ENCODE measurements at regions not wholly inside any gene's neighbourhood (a gene's known extent, or its start where the extent isn't known, plus 50 kb on each side); places are given as distances from the start of the nearest gene placed in this dataset.

DNA sequence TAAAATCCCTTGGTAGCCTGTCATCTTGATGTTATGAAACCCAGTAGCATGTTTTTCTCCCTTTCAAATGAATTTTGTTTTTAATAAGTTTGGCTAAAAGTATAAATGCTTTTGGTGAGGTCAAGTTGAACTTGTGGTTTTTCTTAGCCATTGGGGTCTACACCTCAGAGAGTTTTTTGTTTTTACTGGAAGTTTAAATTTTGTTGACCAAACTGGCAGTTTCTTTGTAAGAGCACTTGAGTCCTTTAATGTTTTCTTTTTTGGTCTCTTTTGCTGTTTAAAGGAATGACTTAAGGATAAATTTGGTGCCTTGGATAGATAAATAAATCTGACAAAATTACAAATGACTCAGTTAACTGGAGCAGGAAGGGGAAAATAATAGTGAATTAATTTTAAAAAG lies 577.3 kb downstream of the SATB2 start:
- Histone ChIP-seq H3K9me3 (ENCODE audit: control insufficient read depth, low read length) (no peaks in the 10 kb centered on the region), H3K4ac (ENCODE audit: low read depth in 1 of 2, low read length in 2 of 2) (no peak overlapping the region), H3K4me1 (ENCODE audit: control insufficient read depth, insufficient read depth, low read depth, low read length) (peaks cover 1% of the 10 kb centered on the region), H3K4me2 (ENCODE audit: low read length, poor library complexity, severe bottlenecking) (no peak overlapping the region), H4K91ac (ENCODE audit: low read length) (no peak overlapping the region), H3K14ac (ENCODE audit: low read length in 2 of 2) (no peak overlapping the region), H2BK15ac (ENCODE audit: low read depth, poor library complexity, severe bottlenecking) (no peak overlapping the region), H2AK5ac (ENCODE audit: low read length, severe bottlenecking) (no peak overlapping the region), H3K23ac (ENCODE audit: low read length in 2 of 2) (no peak overlapping the region), H2BK12ac (ENCODE audit: low read length in 2 of 2) (no peak overlapping the region), H2BK5ac (ENCODE audit: low read depth, low read length, poor library complexity, severe bottlenecking) (no peak overlapping the region), H3K27ac (ENCODE audit: low read length, poor library complexity, severe bottlenecking) (no peak overlapping the region), H3K36me3 (ENCODE audit: control insufficient read depth in 1 of 2, insufficient read depth in 2 of 2, low read depth in 1 of 2, low read length in 2 of 2) (no peaks in the 10 kb centered on the region), H3K4me3 (ENCODE audit: insufficient read depth in 1 of 2, low read depth in 1 of 2, low read length in 2 of 2) (no peak overlapping the region), H3K27me3 (ENCODE audit: control insufficient read depth in 1 of 2, insufficient read depth in 1 of 2, low read length in 2 of 2) (no peaks in the 10 kb centered on the region), H3K18ac (ENCODE audit: low read depth in 1 of 2, low read length in 2 of 2) (no peak overlapping the region), H2BK120ac (ENCODE audit: low read depth, low read length) (no peak overlapping the region), H3K79me1 (replicated peaks; ENCODE audit: low read length, poor library complexity, severe bottlenecking) (no peaks in the 10 kb centered on the region), H3K9ac (ENCODE audit: low read length) (no peak overlapping the region), H4K8ac (ENCODE audit: low read length) (no peak overlapping the region), H2AFZ (ENCODE audit: low read depth, low read length) (no peak overlapping the region)
- DNase-seq = no peak

- Histone ChIP-seq H3K4me3 (ENCODE audit: insufficient read depth in 1 of 2, low read depth in 1 of 2, low read length in 2 of 2) (peak overlapping the region in 1 of 2 experiments; percentile 23), H2BK120ac (ENCODE audit: low read depth, low read length) (no peak overlapping the region), H3K79me1 (replicated peaks; ENCODE audit: low read length, poor library complexity, severe bottlenecking) (no peaks in the 10 kb centered on the region), H3K27ac (ENCODE audit: low read length, poor library complexity, severe bottlenecking) (no peak overlapping the region), H3K36me3 (ENCODE audit: control insufficient read depth in 1 of 2, insufficient read depth in 2 of 2, low read depth in 1 of 2, low read length in 2 of 2) (no peaks in the 10 kb centered on the region), H3K18ac (ENCODE audit: low read depth in 1 of 2, low read length in 2 of 2) (no peak overlapping the region), H2AK5ac (ENCODE audit: low read length, severe bottlenecking) (no peak overlapping the region), H2AFZ (ENCODE audit: low read depth, low read length) (no peak overlapping the region), H3K4me1 (ENCODE audit: control insufficient read depth, insufficient read depth, low read depth, low read length) (peaks cover 3% of the 10 kb centered on the region), H3K9ac (ENCODE audit: low read length) (peak overlapping the region; percentile 41), H2BK5ac (ENCODE audit: low read depth, low read length, poor library complexity, severe bottlenecking) (no peak overlapping the region), H4K91ac (ENCODE audit: low read length) (no peak overlapping the region), H3K27me3 (ENCODE audit: control insufficient read depth in 1 of 2, insufficient read depth in 1 of 2, low read length in 2 of 2) (no peaks in the 10 kb centered on the region), H2BK12ac (ENCODE audit: low read length in 2 of 2) (no peak overlapping the region), H4K8ac (ENCODE audit: low read length) (no peak overlapping the region), H3K4ac (ENCODE audit: low read depth in 1 of 2, low read length in 2 of 2) (no peak overlapping the region), H3K9me3 (ENCODE audit: control insufficient read depth, low read length) (peaks cover 4% of the 10 kb centered on the region), H3K23ac (ENCODE audit: low read length in 2 of 2) (no peak overlapping the region), H2BK15ac (ENCODE audit: low read depth, poor library complexity, severe bottlenecking) (no peak overlapping the region), H3K14ac (ENCODE audit: low read length in 2 of 2) (no peak overlapping the region), H3K4me2 (ENCODE audit: low read length, poor library complexity, severe bottlenecking) (no peak overlapping the region)
- no peak for DNase-seq
- no CpG with 5 or more reads among the region's 2 CpGs for WGBS
Observed at GRCh38 chr2:198874472-198874858, 583.3 kb downstream of the SATB2 start.

GRCh38 chr2:198873503-198874471 lies 584.0 kb downstream of the SATB2 start:
- no peak overlapping the region for H3K4me2 ChIP-seq (ENCODE audit: low read length, poor library complexity, severe bottlenecking)

GRCh38 chr2:198863655-198864054 lies 594.1 kb downstream of the SATB2 start:
- no peak overlapping the region for H2AFZ ChIP-seq (ENCODE audit: low read depth, low read length)
- WGBS = 83% methylated on average over 5 of the region's 5 CpGs
- H3K27ac ChIP-seq (ENCODE audit: low read length, poor library complexity, severe bottlenecking) = no peak overlapping the region
- no peak overlapping the region for H3K4me2 ChIP-seq (ENCODE audit: low read length, poor library complexity, severe bottlenecking)
- H3K4me3 ChIP-seq (ENCODE audit: insufficient read depth in 1 of 2, low read depth in 1 of 2, low read length in 2 of 2) = no peak overlapping the region
- H2BK120ac ChIP-seq (ENCODE audit: low read depth, low read length) = no peak overlapping the region
- no peak overlapping the region for H2BK15ac ChIP-seq (ENCODE audit: low read depth, poor library complexity, severe bottlenecking)
- H4K91ac ChIP-seq (ENCODE audit: low read length) = no peak overlapping the region
- DNase-seq = no peak
- H3K14ac ChIP-seq (ENCODE audit: low read length in 2 of 2) = no peak overlapping the region
- H3K36me3 ChIP-seq (ENCODE audit: control insufficient read depth in 1 of 2, insufficient read depth in 2 of 2, low read depth in 1 of 2, low read length in 2 of 2) = no peaks in the 10 kb centered on the region
- no peak overlapping the region for H4K8ac ChIP-seq (ENCODE audit: low read length)
- H3K9ac ChIP-seq (ENCODE audit: low read length) = no peak overlapping the region
- H3K4me1 ChIP-seq (ENCODE audit: control insufficient read depth, insufficient read depth, low read depth, low read length) = no peaks in the 10 kb centered on the region
- no peak overlapping the region for H2BK5ac ChIP-seq (ENCODE audit: low read depth, low read length, poor library complexity, severe bottlenecking)
- no peaks in the 10 kb centered on the region for H3K79me1 ChIP-seq (replicated peaks; ENCODE audit: low read length, poor library complexity, severe bottlenecking)
- H3K18ac ChIP-seq (ENCODE audit: low read depth in 1 of 2, low read length in 2 of 2) = no peak overlapping the region
- H3K4ac ChIP-seq (ENCODE audit: low read depth in 1 of 2, low read length in 2 of 2) = no peak overlapping the region
- H2BK12ac ChIP-seq (ENCODE audit: low read length in 2 of 2) = no peak overlapping the region
- peaks cover 11% of the 10 kb centered on the region for H3K9me3 ChIP-seq (ENCODE audit: control insufficient read depth, low read length)
- H3K23ac ChIP-seq (ENCODE audit: low read length in 2 of 2) = no peak overlapping the region
- no peaks in the 10 kb centered on the region for H3K27me3 ChIP-seq (ENCODE audit: control insufficient read depth in 1 of 2, insufficient read depth in 1 of 2, low read length in 2 of 2)
- H2AK5ac ChIP-seq (ENCODE audit: low read length, severe bottlenecking) = no peak overlapping the region

More at GRCh38 chr2:198873503-198874471, 584.0 kb downstream of the SATB2 start:
- DNase-seq = no peak
- Histone ChIP-seq H3K79me1 (replicated peaks; ENCODE audit: low read length, poor library complexity, severe bottlenecking) (no peaks in the 10 kb centered on the region), H3K14ac (ENCODE audit: low read length in 2 of 2) (no peak overlapping the region), H3K9ac (ENCODE audit: low read length) (peak overlapping the region; percentile 41), H2BK12ac (ENCODE audit: low read length in 2 of 2) (no peak overlapping the region), H2BK120ac (ENCODE audit: low read depth, low read length) (no peak overlapping the region), H3K36me3 (ENCODE audit: control insufficient read depth in 1 of 2, insufficient read depth in 2 of 2, low read depth in 1 of 2, low read length in 2 of 2) (no peaks in the 10 kb centered on the region), H2AFZ (ENCODE audit: low read depth, low read length) (no peak overlapping the region), H4K8ac (ENCODE audit: low read length) (no peak overlapping the region), H2BK15ac (ENCODE audit: low read depth, poor library complexity, severe bottlenecking) (no peak overlapping the region), H2BK5ac (ENCODE audit: low read depth, low read length, poor library complexity, severe bottlenecking) (no peak overlapping the region), H3K27me3 (ENCODE audit: control insufficient read depth in 1 of 2, insufficient read depth in 1 of 2, low read length in 2 of 2) (no peaks in the 10 kb centered on the region), H2AK5ac (ENCODE audit: low read length, severe bottlenecking) (no peak overlapping the region), H3K4ac (ENCODE audit: low read depth in 1 of 2, low read length in 2 of 2) (no peak overlapping the region), H3K23ac (ENCODE audit: low read length in 2 of 2) (no peak overlapping the region), H4K91ac (ENCODE audit: low read length) (no peak overlapping the region), H3K18ac (ENCODE audit: low read depth in 1 of 2, low read length in 2 of 2) (no peak overlapping the region), H3K4me3 (ENCODE audit: insufficient read depth in 1 of 2, low read depth in 1 of 2, low read length in 2 of 2) (peak overlapping the region in 1 of 2 experiments; percentile 23), H3K27ac (ENCODE audit: low read length, poor library complexity, severe bottlenecking) (peak overlapping the region; percentile 35), H3K4me1 (ENCODE audit: control insufficient read depth, insufficient read depth, low read depth, low read length) (peaks cover 3% of the 10 kb centered on the region), H3K9me3 (ENCODE audit: control insufficient read depth, low read length) (peaks cover 4% of the 10 kb centered on the region)
- WGBS = 96% methylated on average over 3 of the region's 8 CpGs
